ENCODE measurements at regions not wholly inside any gene's neighbourhood (a gene's known extent, or its start where the extent isn't known, plus 50 kb on each side); places are given as distances from the start of the nearest gene placed in this dataset.

- no peak for DNase-seq
Observed at GRCh38 chr3:99429502-99429901, 208.9 kb upstream of the COL8A1 start.

- no peak for DNase-seq
Observed at GRCh38 chr3:99425930-99426329, 212.5 kb upstream of the COL8A1 start.

GRCh38 chr3:99419116-99419515, 219.3 kb upstream of the COL8A1 start:
- no peak for DNase-seq

GRCh38 chr3:99418709-99419108, 219.7 kb upstream of the COL8A1 start:
- DNase-seq, result no peak

- no peak for DNase-seq
Observed at GRCh38 chr3:99418209-99418635, 220.2 kb upstream of the COL8A1 start.

- DNase-seq, result no peak
Observed at GRCh38 chr3:99413504-99413903, 224.9 kb upstream of the COL8A1 start.

- DNase-seq, result no peak
Observed at GRCh38 chr3:99410789-99411311, 227.5 kb upstream of the COL8A1 start.

GRCh38 chr3:99409961-99410360, 228.4 kb upstream of the COL8A1 start:
- no peak for DNase-seq

- DNase-seq, result no peak
Observed at GRCh38 chr3:99407257-99407656, 231.1 kb upstream of the COL8A1 start.

GRCh38 chr3:99402755-99403154, 235.6 kb upstream of the COL8A1 start:
- DNase-seq, result no peak

- no peak for DNase-seq
Observed at GRCh38 chr3:99400352-99400751, 238.0 kb upstream of the COL8A1 start.

- no peak for DNase-seq
Observed at GRCh38 chr3:99396651-99397275, 241.6 kb upstream of the COL8A1 start.

GRCh38 chr3:99394831-99395778, 243.3 kb upstream of the COL8A1 start:
- DNase-seq, result no peak

- no peak for DNase-seq
Observed at GRCh38 chr3:99393961-99394360, 244.4 kb upstream of the COL8A1 start.

GRCh38 chr3:99388780-99389179, 249.6 kb upstream of the COL8A1 start:
- DNase-seq, result no peak

GRCh38 chr3:99384596-99384995, 253.8 kb upstream of the COL8A1 start:
- no peak for DNase-seq

- no peak for DNase-seq
Observed at GRCh38 chr3:99376926-99377325, 261.5 kb upstream of the COL8A1 start.

GRCh38 chr3:99373846-99374210, 264.6 kb upstream of the COL8A1 start:
- no peak for DNase-seq

GRCh38 chr3:99373088-99373845, 265.1 kb upstream of the COL8A1 start:
- no peak for DNase-seq

GRCh38 chr3:99366663-99367429, 271.5 kb upstream of the COL8A1 start:
- no peak for DNase-seq

- DNase-seq, result no peak
Observed at GRCh38 chr3:99365979-99366378, 272.4 kb upstream of the COL8A1 start.

GRCh38 chr3:99365396-99365795, 273.0 kb upstream of the COL8A1 start:
- DNase-seq, result no peak

- DNase-seq, result no peak
Observed at GRCh38 chr3:99357131-99357530, 281.3 kb upstream of the COL8A1 start.
